NCI-H1092 treated with DMSO at 0.1 percent for 48 hours (cell line): ENCODE measurements at regions not wholly inside any gene's neighbourhood (a gene's known extent, or its start where the extent isn't known, plus 50 kb on each side); places are given as distances from the start of the nearest gene placed in this dataset.
"Not testable (repeated sequence)": the region's sequence is repeated elsewhere in the genome, so short reads cannot be mapped to it uniquely, and the experiment has no call there.

Experiments
- DNase-seq: peaks from one replicate; lab custom pipeline; 2025; lab: John Stamatoyannopoulos, UW

DNA sequence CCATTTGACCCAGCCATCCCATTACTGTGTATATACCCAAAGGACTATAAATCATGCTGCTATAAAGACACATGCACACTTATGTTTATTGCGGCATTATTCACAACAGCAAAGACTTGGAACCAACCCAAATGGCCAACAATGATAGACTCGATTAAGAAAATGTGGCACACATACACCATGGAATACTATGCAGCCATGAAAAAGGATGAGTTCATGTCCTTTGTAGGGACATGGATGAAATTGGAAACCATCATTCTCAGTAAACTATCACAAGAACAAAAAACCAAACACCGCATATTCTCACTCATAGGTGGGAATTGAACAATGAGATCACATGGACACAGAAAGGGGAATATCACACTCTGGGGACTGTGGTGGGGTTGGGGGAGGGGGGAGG is 242.7 kb upstream of the FOXF1 start:
- DNase-seq, result not testable (repeated sequence)

DNA sequence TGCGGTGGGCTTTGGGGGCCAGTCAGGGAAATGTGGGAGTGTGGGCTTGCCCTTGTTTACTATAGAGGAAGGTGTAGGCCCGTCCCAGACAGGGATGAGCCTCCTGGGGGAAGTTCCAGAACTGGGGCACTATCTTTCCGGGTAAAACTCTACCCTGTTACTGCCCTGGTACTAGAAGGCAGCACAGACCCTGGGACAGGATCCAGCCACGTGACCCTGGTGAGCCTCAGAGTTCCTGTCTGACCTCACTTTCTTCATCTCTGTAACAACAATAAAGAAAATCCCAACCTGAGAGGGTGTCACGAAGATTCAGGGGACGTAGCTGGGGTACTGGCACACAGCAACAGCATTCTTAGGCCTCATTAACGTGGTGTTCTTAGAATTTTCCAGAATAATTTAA is 239.6 kb upstream of the FOXF1 start:
- no peak for DNase-seq

DNA sequence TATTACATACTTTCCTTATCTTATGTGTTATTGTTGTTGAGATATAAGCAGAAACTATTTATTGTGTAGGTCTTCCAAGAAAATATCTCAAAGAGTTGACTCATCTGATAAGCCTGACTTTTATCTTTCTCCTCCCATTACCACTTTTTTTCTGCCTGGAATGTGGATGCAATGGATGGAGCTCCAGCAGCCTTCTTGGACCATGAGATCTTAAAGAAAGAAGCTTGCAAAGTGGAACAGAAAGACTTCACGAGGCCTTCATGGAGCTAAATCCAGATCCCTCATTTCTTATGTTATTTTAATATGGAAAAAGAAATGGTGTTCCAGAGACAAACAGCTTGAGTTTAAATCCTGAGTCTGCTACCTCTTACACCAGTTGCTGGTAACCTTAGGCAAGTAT is 237.6 kb upstream of the FOXF1 start:
- no peak for DNase-seq

DNA sequence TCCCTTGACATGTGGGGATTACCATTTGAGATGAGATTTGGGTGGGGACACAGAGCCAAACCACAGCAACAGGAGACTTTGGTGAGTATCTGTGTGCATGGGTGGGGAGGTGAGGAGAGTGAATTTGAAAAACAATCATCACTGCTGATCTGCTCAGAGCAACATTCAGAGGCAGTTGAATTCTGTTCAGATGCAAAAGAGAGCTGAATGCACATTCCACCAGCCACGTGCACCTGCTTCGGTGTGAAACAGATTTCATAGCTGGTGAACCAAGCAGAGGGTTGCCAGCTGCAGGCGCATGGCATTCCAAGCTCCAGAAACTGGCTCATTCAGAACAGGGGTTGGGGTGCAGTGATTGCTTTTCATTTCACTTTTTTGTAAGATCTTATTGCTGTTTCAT is 233.1 kb upstream of the FOXF1 start:
- DNase-seq, result no peak

DNA sequence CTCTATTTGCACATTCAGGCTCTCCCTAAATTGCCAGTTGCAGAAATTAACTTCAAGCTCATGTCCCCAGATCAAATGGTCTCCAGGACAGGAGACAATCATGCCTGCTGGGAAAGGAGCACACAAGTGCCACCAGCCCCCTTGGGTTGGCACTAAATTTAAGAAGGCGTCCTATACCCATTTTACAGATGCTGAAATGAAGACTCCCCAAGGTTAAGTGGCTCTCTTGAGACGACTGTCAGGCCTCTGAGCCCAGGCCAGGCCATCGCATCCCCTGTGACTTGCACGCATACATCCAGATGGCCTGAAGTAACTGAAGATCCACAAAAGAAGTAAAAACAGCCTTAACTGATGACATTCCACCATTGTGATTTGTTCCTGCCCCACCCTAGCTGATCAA is 232.5 kb upstream of the FOXF1 start:
- not testable (repeated sequence) for DNase-seq

DNA sequence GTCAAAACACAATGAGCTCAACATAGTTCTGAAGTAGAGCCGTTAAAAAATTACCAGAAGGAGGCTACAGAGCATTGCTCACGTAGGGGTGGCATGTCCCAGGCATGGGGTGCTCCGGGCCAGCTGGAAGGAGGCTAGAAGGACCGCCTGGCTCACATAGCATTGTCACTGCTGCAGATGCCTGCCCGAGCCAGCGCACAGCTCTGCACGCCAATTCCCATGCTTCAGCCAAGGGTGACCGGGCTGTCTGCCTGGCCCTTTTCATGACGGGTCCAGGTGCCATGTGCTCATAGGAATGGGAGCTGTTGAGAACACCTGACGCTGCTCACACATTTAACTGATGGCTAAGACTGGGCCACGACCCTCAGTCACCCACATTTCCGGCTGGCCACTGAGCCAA is 228.9 kb upstream of the FOXF1 start:
- no peak for DNase-seq

DNA sequence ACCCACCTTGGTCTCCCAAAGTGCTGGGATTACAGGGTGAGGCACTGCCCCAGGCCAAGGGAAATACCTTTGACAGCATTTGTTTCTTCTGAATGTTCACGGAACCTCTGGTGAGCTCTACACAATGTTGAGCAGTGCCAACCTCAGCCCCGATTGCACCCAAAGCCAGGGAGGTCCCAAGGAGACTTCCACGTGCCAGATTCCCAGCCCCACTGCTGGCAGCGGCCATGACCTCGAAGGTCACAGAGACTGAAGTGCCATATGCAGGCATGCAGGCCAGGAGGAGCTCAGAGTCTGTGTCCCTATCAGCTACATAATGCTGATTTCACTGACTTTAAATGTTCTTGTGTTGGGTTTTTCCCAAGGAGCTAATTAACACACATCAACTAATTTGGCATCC is 226.4 kb upstream of the FOXF1 start:
- no peak for DNase-seq

DNA sequence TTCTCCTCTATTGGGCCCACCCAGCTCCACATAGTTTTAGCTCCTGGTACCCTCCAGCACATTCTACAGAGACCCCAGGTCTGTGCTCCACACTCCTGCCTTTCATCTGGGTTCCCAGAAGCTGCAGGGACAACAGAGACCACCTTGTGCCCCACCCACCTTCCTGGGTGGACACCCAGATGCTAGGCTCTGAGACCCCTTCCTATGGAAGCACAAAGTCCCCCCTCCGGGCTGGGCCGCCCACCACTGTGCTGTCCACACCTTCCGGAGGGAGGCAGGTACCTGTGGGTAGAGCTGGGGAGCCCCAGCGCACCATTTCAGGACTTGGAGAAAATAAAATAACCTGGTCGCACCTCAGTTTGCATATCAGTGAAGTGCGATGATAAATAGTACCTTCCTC is 224.9 kb upstream of the FOXF1 start:
- DNase-seq, result no peak

DNA sequence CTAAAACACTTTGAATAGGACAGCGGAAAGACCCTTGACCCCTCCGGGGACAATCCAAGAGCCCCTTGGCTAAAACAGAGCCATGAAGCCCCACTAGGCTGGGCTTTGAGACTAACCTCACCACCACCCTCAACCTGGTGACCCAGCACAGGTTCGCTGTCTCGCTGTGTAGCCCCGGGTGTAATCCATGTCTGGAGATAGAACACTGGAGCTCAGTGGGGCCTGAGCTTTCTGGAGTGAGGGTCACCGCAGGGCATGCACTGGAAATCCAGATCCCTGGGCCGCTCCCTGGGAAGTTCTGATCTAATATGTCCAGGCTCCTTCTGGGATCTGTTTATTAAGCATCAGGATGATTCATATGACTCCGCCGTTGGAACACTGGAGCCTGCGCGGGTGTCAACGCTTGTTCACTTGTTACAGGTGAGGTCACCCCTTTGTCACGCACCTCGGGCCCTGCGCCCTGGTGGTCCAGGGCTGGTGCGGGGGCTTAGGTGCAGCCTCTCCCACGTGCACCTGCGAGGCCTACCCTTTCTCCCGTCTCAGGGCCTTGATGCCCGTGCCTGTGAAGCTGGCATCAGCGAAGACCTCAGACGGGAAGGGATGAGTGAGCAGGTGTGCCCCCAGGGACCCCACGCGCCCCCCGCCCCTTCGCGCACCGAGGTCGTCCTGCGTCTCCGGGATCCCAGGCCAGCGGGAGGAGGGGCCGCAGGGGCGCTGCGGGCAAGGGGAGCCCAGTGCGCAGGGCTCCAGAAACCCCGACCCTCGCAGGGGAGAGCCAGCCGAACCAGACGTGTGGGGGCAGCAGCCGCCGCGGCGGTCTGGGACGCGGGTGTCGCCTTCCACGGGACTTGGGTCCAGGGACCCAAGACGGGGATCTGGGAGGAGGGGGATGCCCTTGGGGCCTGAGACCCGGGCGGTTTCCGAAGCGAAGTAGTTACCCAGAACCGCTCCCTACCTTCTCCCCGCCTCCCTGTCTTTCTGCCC is 224.1 kb upstream of the FOXF1 start:
- no peak for DNase-seq

DNA sequence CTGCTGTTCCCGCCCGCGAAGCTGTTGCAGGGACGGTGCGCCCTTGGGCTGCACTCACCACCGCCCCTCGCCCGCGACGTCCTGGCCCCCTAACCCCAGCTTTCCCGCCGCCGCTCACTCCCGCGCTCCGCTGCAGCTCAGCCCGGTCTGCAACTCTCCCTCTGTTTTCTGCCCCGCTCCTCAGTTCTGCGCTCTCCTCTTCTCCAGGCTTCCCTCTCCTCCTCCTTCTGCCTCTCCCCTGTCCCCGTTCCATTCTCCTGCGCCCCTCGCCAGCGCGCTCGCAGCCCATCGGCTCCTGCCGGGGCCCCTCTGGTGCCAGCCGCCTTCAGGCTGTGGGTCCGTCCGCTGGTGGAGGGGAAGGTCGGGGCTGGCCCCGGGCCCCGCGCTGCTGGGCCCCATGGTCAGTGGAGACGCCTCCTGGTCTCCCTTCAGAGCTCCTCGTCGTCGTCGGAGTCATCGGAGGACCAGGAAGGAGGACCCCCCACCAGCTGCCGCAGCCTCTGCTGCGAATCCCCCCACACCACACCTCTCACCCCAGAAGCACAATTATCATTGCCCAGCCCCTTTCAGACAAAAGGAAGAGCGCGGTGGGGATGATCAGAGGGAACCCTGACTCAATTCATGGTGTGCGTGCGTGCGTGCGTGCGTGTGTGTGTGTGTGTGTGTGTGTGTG is 223.2 kb upstream of the FOXF1 start:
- no peak for DNase-seq

DNA sequence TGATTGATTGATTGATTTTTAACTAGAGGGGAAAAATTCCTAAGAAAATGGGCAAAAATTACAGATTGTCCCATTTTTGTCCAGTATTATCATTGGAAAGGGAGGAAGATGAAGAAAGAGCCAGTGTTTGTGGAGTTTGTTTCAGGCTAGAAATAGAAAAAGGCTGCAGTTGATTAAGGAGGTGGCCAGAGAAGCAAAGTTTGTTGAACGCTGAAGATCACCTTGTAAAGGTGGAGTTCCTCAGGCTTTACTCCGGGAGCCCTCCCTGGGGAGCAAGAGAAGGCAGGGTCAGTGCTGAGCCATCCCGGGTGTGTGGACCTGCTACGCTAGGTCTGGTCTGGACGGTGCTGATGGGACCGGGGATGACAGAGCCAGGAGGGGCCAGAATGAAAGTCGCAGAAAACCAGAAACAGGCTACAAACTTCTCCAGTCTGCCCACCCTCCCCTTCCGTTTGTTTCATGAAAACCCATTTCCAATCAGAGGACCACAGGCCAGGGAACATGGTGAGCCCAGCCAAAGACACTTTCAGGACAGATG is 222.6 kb upstream of the FOXF1 start:
- no peak for DNase-seq

DNA sequence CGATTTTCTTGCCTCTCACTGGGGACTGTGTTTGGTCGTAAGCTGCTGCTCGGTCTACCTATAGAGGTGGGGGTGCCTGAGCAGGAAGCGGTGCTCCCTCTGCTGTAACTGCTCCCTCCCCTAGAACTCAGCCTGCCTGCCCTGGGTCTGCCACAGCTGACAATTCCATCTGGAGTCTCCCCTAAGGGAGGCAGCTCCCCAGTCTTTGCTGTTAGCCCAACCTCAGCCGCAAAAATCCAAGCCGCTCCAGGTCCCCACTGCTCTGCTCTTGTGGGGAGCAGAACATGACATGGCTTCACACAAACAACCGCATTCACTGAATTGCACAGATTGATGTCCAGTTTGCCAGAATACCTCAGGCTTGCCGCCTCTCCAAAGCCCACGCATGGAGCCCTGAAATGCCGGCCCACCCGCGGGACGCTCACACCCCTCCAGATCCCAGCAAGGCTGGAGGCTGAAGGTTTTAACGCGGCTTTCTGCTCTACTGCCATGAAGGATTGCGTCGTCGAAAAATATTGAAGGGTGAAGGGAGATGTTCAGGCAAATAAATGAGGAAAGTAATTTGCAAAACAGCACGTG is 221.5 kb upstream of the FOXF1 start:
- DNase-seq, result no peak

DNA sequence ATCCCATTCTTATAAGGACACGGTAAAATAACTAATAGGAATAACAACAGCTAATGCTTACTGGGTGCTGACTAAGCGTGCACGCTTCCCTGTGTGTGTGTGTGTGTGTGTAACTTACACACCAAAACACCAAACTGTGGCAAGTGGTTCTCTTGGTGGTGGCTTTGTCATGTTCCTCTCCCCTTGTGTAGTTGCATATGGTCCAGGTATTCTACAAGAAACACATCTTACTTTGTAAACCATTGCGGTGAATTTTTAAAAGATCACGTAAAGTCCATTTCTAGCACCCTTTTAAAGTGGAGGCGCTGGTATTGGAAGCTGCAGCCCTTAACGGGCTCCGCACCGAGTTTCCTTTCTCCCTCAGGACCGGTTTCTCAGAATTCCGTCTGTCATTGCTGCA is 221.0 kb upstream of the FOXF1 start:
- DNase-seq, result no peak

DNA sequence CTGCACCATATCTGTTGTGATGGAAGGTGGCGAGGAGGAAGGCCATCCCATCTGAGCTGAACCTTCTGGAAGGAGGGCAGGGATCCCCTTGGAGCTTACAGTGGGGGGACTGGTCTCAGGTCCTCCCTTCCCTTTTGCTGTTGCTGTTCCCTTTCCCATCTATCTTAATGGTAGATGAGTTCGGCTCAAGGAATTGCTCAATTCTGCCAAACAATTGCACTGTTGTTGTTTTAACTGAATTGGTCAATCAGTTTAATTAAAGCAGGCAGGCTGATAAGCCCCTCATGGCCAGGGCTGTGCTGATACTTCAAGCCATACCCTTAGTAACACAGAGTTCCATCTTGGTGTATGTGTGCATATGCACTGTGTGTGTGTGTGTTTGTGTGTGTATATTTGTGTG is 220.4 kb upstream of the FOXF1 start:
- no peak for DNase-seq

DNA sequence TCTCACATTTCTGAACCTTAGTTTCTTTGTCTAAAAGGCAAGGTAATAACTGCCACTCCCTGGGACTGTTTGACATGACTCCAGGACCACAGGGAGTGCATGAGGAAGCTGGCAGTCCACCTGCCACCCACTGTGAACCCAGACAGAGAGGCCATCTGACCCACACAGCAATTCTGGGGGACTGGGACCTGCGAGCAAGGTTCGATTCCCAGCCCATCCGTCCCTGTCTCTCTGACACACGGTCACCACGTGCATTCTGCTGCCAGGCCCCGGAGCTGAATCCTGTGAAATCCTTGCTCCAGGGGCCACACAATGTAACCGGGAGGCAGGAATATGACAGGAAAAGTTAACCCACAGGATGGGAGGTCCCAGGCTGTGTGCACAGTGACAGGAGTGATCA is 218.8 kb upstream of the FOXF1 start:
- DNase-seq, result no peak

DNA sequence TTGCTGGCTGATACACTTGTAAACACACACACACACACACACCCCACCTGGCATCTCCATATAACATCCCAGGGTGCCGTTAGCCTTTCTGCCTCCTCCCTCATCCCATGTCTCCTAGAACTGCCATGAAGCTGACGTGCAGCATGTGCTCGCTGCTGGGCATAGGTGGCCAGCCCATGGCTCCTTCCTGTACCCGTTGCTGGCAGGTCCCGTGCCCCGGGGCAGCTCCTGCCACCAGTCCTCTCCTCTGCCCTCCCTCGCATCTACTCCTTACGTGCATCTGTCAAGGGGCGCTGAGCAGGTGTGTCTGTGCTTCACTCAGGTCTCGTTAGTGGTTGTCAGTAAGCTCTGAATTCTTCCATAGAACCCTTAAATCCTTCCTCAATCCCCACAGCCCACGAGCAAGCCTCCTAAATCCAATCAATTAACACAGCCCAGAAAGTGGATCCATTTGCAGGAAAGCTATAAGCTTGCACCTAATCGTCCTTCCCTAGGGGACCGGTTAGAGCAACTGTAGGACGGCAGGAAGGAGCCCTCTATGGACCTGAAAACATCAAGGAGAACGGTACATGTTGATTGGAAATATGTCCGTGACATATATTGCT is 218.1 kb upstream of the FOXF1 start:
- DNase-seq, result no peak

DNA sequence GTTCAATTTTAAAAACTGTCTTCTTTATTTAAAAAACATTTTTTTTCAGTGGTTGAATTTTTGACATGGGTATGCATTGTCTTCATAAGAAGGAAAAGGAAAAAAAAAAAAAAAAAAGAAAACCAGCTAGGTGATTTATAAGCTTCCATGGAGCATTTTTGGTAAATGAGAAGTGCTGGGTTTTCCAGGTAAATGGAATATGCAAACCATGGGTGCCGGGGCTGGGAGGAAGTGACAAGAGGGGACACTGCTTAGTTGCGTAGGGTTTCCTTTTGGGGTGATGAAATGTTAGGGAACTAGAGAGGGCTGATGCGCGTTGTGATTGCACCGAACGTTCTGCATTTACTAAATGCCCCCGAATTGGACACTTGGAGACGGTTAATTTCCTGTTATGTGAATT is 217.4 kb upstream of the FOXF1 start:
- no peak for DNase-seq

DNA sequence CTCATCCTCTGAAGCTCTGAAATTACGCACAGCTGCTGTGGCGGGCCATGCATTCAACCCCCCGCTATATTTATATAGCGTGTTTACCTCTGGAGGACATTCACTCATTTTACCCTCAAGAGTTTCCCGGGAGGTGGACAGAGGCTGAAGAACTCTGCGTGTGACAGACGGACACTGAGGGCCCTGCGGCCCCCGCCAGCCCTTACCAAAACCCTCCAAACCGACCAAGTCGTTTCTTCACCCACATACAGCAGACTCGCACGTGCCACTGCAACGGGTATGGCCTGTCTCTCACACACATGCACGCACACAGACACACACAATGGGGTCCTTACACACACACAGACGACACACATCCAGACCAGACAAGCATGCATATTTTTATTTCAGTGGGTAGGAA is 216.4 kb upstream of the FOXF1 start:
- DNase-seq, result no peak

DNA sequence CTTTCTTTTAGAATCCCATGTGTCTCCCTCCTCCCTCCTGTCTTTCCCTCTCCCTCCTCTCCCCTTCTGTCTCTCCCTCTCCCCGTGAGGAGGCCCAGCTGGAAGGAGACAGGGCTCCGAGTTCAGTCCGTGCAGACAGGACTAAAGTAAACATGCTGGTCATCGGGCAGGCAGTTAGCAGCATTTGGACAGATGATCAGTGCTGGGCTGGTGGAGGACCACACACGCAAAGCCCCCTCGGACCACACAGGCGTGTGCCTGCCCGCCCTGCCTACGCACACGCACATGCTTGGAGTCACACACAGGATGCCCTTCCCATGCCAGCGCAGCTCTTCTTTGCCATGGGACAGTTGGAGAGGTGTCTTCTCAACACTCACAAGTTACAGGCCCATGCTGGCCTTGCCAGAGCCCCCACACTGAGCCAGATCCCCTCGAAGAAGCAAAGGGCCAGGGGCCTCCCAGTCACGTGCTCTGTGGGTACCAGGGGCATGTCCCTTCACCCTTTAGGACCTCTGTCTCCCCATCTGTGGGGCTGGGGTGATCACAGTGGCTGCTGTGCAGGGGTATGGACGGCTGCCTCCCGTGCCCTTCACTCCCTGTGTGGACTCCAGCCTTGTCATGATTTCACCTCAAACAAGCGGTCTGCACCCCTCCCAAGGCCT is 215.7 kb upstream of the FOXF1 start:
- no peak for DNase-seq

DNA sequence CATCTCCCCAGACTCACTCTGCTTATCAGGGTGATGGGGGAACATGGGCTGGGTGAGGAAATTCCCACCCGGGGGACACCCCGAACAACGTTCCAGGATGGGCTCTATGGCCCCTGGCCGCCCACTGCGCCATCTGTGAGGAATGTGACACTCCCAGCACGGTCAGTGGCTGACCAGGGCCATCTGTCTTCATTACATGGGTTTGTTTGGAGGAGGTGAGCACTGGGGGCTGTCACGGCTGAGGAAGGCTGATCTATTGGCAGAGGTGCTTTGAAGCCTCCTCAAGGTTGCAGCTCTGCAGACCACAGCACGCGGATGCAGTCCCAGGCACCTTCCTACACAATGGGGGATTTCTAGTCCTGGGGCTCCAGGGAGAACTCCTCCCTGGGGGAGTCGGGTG is 214.1 kb upstream of the FOXF1 start:
- no peak for DNase-seq

DNA sequence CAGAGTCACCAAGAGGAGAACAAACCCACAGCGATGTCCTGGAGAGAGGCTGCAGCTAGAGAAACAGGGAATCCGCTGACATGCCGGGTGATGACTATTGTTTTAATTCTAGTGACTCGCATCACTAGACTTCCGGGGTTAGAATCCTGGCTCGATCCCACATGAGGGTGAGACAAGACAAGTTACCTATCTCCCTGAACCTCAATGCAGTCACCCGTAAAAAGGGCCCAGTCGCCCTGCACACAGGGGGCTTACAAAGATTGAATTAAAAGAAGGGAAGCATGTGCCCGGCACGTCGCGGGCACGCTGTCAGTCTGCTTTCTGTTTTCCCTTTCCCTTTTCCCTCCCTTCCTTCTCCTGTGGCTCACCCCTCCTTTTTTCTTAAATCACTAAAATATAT is 212.9 kb upstream of the FOXF1 start:
- no peak for DNase-seq
